ENCODE measurements at regions not wholly inside any gene's neighbourhood (a gene's known extent, or its start where the extent isn't known, plus 50 kb on each side); places are given as distances from the start of the nearest gene placed in this dataset.
A peak's percentile ranks its signal among the peaks of the same experiment; 100 is the strongest.
"Not testable (repeated sequence)": the region's sequence is repeated elsewhere in the genome, so short reads cannot be mapped to it uniquely, and the experiment has no call there.

GRCh38 chr5:54821445-54822323 lies 163.7 kb downstream of the ESM1 start:
- DNase-seq (ENCODE audit: low read depth): no peak

DNA sequence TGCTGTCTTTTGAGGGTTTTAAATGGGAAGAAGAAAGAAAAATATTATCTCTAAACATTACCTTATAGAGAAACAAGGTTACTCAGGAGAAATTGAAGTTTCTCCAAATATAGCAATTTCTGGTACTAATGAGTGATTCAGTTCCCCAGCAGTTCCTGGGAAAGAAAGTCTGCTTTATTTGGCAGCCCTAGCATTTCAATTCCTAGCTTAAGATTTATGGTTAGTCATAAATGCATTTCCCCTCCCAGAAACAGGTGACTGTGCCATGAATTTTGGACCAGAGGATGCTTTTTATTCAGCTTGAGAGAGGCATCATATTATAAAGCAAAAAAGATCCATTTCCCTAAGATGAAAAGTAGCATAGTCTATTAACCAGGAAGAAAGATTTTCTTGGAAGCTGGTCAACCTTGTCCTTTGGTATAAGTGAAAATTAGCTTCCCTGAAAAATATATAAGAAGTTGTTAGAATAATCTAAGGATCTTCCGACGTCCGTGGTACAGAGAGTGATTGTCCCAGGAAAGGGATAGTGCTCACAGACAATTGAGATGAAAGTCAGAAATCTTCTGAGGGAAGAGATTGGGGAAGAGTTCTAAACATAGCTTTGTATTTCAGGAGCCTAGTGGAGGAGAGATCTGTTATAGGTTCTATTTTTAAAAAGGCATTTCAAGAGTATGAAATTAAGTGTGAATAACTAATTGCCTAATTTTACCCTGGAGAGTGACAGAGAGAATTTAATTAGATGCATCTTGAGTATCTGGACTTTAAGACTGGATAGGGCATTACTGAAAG lies 164.9 kb downstream of the ESM1 start:
- peak; percentile 62 for DNase-seq (ENCODE audit: low read depth)

DNA sequence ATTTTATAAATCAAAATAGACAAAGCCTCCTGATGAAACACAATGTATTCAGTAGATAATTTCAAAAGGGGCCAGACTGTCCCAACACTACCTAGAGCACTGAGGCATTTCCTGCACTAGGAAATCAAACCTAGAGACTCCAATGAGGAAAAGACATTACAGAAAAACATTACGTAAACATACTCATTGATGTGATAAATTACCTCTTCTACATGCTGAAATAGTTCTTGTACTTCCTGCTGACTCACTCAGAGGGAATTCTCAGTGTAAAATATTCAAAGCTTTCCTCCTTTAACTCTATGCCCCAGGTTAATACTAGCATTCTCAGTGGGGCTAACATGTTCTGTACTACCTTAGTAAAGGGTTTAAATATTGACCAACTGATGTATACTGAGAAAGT lies 178.0 kb downstream of the ESM1 start:
- DNase-seq (ENCODE audit: low read depth): peak; percentile 88

- DNase-seq (ENCODE audit: low read depth): no peak
Observed at GRCh38 chr5:54804521-54804920, 180.9 kb downstream of the ESM1 start.

GRCh38 chr5:54804086-54804485 lies 181.3 kb downstream of the ESM1 start:
- no peak for DNase-seq (ENCODE audit: low read depth)

- no peak for DNase-seq (ENCODE audit: low read depth)
Observed at GRCh38 chr5:54803471-54804011, 181.9 kb downstream of the ESM1 start.

- no peak for DNase-seq (ENCODE audit: low read depth)
Observed at GRCh38 chr5:54799645-54800044, 185.7 kb downstream of the ESM1 start.

GRCh38 chr5:54795777-54796176 lies 189.6 kb downstream of the ESM1 start:
- DNase-seq (ENCODE audit: low read depth): no peak

GRCh38 chr5:54795284-54795683 lies 190.1 kb downstream of the ESM1 start:
- DNase-seq (ENCODE audit: low read depth): peak; percentile 25

DNA sequence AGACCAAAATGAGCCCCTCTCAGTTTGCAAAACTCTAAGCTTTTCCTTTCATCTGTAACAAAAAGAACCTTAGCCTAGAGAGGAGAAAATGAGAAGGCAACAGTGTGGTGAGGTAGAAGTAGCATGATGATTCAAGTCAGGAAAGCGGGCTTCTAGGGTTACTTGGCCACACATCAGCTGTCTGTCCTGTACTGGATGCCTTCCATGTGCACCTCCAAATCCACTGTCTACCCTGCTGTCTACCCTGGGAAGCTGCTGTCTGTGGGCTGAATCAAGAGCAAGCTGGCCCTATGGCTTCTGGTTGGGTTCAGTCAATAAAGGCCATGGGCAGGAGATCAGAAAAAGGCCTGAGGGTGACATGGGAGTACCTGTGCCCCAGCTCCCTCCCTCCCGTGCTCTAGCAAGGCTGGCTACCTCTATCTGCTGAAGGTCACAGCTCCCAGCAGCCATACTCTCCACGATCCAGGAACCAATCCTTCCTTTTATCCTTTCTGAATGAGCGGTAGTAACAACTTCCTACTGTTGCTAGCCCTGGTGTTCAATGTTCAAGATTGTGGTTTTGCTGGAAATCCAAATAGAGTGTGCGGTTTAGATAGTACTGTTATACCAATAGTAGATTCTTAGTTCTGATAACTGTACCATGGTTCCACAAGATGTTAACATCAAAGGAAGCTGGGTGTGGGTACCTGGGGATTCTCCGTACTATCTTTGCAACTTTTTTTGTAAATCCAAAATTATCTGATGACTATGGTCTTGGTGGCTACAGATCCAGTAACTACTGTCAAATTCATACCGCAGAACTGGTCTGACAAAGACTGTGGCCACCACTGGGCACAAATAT lies 191.0 kb downstream of the ESM1 start:
- no peak for DNase-seq (ENCODE audit: low read depth)

DNA sequence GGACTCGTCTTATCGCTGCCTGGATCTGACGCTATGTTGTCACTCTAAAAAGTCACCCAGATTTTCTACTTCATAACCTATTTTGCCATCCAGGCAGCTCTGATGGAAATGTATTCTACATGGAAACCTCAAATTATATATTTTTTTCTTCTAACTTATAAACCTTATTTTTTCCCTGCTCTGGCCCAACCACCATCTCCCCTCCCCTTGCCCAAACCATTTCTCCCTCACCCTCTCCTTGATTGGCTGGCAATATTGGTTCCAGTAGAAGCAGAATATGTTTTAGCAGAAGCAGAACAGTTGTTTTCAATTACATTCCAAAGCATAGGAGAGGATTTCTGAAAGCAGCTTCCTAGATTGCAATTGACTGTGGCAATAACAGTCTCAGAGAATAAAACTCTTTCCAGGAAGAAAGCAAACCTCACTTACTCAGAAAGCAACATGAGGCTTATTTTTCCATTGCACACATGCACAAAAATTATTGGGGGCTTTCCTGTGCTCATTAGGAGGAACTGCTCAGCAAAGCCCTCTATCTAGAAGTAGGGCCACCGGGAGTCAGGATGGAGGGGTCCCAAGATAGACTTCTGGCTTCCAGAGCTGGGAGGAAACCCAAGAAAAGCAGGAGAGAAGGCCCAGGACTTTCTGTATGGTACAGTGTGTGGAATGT lies 191.8 kb downstream of the ESM1 start:
- DNase-seq (ENCODE audit: low read depth): peak; percentile 42

GRCh38 chr5:54792611-54793404 lies 192.6 kb downstream of the ESM1 start:
- DNase-seq (ENCODE audit: low read depth): no peak

DNA sequence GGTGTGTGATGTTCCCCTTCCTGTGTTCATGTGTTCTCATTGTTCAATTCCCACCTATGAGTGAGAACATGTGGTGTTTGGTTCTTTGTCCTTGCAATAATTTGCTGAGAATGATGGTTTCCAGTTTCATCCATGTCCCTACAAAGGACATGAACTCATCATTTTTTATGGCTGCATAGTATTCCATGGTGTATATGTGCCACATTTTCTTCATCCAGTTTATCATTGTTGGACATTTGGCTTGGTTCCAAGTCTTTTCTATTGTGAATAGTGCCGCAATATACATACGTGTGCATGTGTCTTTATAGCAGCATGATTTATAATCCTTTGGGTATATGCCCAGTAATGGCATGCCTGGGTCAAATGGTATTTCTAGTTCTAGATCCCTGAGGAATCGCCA lies 197.5 kb downstream of the ESM1 start:
- not testable (repeated sequence) for DNase-seq (ENCODE audit: low read depth)

GRCh38 chr5:54785729-54786591 lies 199.4 kb downstream of the ESM1 start:
- DNase-seq (ENCODE audit: low read depth): no peak

- no peak for DNase-seq (ENCODE audit: low read depth)
Observed at GRCh38 chr5:54778783-54779182, 206.6 kb downstream of the ESM1 start.

DNA sequence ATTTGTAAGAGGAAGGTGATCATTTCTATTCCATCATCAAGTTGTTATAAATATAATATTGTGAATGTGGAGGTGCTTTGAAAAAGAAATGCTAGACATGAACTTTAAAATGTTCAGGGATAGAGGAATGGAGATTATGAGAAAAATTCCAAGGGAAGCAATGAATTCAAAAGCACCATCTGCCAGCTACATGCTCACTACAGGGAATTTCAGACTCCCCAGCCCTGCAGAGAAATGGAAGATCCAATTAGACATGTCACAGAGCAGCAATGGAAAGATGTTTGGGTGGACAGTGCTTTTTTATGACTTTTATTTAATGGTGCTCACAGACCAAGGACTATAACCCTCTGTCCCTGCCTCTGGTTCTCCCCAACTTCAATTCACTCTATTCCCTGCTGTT lies 209.7 kb downstream of the ESM1 start:
- DNase-seq (ENCODE audit: low read depth): no peak

DNA sequence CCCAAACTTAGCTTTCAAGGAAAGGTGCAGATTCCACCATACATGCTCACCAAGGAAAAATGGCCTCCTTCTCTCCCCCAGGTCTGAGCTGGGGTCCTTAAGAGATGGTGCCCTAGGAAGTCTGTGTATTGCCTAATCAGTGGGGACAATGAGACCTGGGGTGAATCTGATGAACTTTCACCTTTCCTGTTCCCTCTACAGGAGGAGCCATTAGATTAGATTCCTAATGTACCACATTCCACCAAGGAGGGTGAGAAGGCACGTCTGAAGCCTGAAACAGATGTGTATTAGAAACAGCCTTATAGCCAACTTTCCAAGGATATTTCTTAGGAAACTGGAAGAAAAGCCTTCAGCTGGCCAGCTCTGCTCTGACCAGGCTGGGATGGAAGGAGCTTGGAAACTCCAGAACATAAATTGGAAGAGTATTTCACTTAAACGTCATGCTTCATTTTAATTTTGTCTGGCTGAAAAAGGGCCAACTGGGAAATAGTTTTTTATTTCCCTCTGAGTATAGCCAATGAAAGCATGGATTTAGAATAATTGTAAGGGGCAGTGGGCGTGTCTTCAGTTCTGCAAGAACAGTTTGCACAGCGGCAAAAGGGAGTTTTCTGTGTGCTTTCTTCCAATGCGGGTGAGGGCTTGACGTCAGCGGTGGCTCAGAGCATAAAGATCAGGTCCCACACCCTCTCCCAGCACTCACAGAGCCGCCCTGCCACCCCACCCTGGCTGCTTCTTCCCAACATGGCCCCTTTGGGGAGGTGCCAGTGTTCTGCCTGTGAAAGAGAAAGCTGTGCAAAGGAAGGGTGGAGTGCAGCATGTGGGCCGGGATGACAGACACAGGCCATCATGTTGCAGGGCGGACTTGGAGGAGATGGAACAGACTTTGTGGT lies 210.9 kb downstream of the ESM1 start:
- DNase-seq (ENCODE audit: low read depth): no peak

GRCh38 chr5:54772684-54773083 lies 212.7 kb downstream of the ESM1 start:
- no peak for DNase-seq (ENCODE audit: low read depth)

DNA sequence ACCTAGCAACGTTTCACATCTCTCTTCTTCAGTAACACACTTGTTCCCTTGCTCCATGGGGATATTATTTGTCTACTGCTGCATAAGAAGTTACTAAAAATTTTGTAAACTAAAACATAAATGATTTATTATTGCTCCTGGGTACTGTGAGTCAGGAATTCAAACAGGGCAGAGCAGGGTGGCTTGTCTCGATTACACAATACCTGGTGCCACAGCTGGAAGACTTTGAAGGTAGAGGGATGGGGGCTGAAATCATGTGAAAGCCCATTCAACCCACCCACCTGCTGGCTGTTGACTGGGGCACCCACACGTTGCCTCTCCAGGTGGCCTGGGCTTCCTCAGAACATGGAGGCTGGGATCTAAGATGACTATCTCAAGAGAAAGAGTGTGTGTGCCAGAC lies 213.2 kb downstream of the ESM1 start:
- DNase-seq (ENCODE audit: low read depth): no peak

Measured in iris pigment epithelial cell (primary cell).